Activated naive CD8-positive, alpha-beta T cell (primary cell): ENCODE measurements at regions not wholly inside any gene's neighbourhood (a gene's known extent, or its start where the extent isn't known, plus 50 kb on each side); places are given as distances from the start of the nearest gene placed in this dataset.
A peak's percentile ranks its signal among the peaks of the same experiment; 100 is the strongest.
"Not testable (repeated sequence)": the region's sequence is repeated elsewhere in the genome, so short reads cannot be mapped to it uniquely, and the experiment has no call there.

Experiments
- H3K27ac Mint-ChIP-seq: one replicate; pipeline ENCODE4 v1.8.0; 2021; ENCODE audit warnings: mixed read lengths
- H3K27me3 Mint-ChIP-seq: one replicate; pipeline ENCODE4 v1.8.0; 2021; ENCODE audit warnings: mixed read lengths
- H3K36me3 Mint-ChIP-seq: one replicate; pipeline ENCODE4 v1.8.0; 2021; ENCODE audit warnings: mixed read lengths
- H3K4me1 Mint-ChIP-seq: one replicate; pipeline ENCODE4 v1.8.0; 2021; ENCODE audit warnings: low read depth, mixed read lengths
- H3K4me3 Mint-ChIP-seq: one replicate; pipeline ENCODE4 v1.8.0; 2021; ENCODE audit warnings: mild to moderate bottlenecking, mixed read lengths
- H3K9me3 Mint-ChIP-seq: one replicate; pipeline ENCODE4 v1.8.0; 2021; ENCODE audit warnings: low read depth, mixed read lengths

GRCh38 chr22:25453557-25453956, 110.9 kb upstream of the GRK3 start:
- Mint-ChIP-seq H3K4me3 (no peak overlapping the region), H3K36me3 (peaks cover 5% of the 10 kb centered on the region), H3K4me1 (peaks cover 54% of the 10 kb centered on the region), H3K27ac (peak overlapping the region; percentile 41), H3K27me3 (no peaks in the 10 kb centered on the region), H3K9me3 (no peaks in the 10 kb centered on the region)

- H3K4me3 Mint-ChIP-seq, H3K9me3 Mint-ChIP-seq, H3K27me3 Mint-ChIP-seq, H3K36me3 Mint-ChIP-seq: not testable (repeated sequence)
- peaks cover 31% of the 10 kb centered on the region for H3K4me1 Mint-ChIP-seq
- H3K27ac Mint-ChIP-seq: peak overlapping the region; percentile 74
These were observed 108.0 kb upstream of the GRK3 start for GRCh38 chr22:25456300-25457043.

- Mint-ChIP-seq H3K27ac (peak overlapping the region; percentile 34), H3K4me1 (peaks cover 14% of the 10 kb centered on the region)
- not testable (repeated sequence) for H3K9me3 Mint-ChIP-seq, H3K36me3 Mint-ChIP-seq, H3K27me3 Mint-ChIP-seq, H3K4me3 Mint-ChIP-seq
These were observed 105.8 kb upstream of the GRK3 start for GRCh38 chr22:25458631-25459030.

- not testable (repeated sequence) for H3K36me3 Mint-ChIP-seq, H3K4me3 Mint-ChIP-seq, H3K4me1 Mint-ChIP-seq, H3K27me3 Mint-ChIP-seq, H3K27ac Mint-ChIP-seq, H3K9me3 Mint-ChIP-seq
These were observed 103.8 kb upstream of the GRK3 start for GRCh38 chr22:25460682-25461081.

GRCh38 chr22:25461301-25461700, 103.2 kb upstream of the GRK3 start:
- Mint-ChIP-seq H3K36me3 (peaks cover 9% of the 10 kb centered on the region), H3K27me3 (no peaks in the 10 kb centered on the region), H3K4me1 (peaks cover 3% of the 10 kb centered on the region), H3K4me3 (no peak overlapping the region), H3K27ac (no peak overlapping the region), H3K9me3 (no peaks in the 10 kb centered on the region)

GRCh38 chr22:25462474-25463346, 101.8 kb upstream of the GRK3 start:
- not testable (repeated sequence) for H3K9me3 Mint-ChIP-seq, H3K4me1 Mint-ChIP-seq, H3K27ac Mint-ChIP-seq, H3K27me3 Mint-ChIP-seq, H3K4me3 Mint-ChIP-seq, H3K36me3 Mint-ChIP-seq

- H3K27me3 Mint-ChIP-seq, H3K4me3 Mint-ChIP-seq, H3K36me3 Mint-ChIP-seq, H3K9me3 Mint-ChIP-seq, H3K4me1 Mint-ChIP-seq, H3K27ac Mint-ChIP-seq: not testable (repeated sequence)
These were observed 101.2 kb upstream of the GRK3 start for GRCh38 chr22:25463347-25463628.

GRCh38 chr22:25464326-25464725, 100.1 kb upstream of the GRK3 start:
- not testable (repeated sequence) for H3K9me3 Mint-ChIP-seq, H3K27me3 Mint-ChIP-seq, H3K27ac Mint-ChIP-seq, H3K36me3 Mint-ChIP-seq, H3K4me1 Mint-ChIP-seq, H3K4me3 Mint-ChIP-seq

- H3K4me1 Mint-ChIP-seq: no peaks in the 10 kb centered on the region
- H3K36me3 Mint-ChIP-seq: peaks cover 6% of the 10 kb centered on the region
- no peaks in the 10 kb centered on the region for H3K27me3 Mint-ChIP-seq
- H3K4me3 Mint-ChIP-seq: no peak overlapping the region
- no peak overlapping the region for H3K27ac Mint-ChIP-seq
- no peaks in the 10 kb centered on the region for H3K9me3 Mint-ChIP-seq
These were observed 98.5 kb upstream of the GRK3 start for GRCh38 chr22:25465949-25466348.

- peaks cover 7% of the 10 kb centered on the region for H3K4me1 Mint-ChIP-seq
- H3K27ac Mint-ChIP-seq: no peak overlapping the region
- H3K36me3 Mint-ChIP-seq: peaks cover 10% of the 10 kb centered on the region
- no peak overlapping the region for H3K4me3 Mint-ChIP-seq
- no peaks in the 10 kb centered on the region for H3K9me3 Mint-ChIP-seq
- H3K27me3 Mint-ChIP-seq: no peaks in the 10 kb centered on the region
These were observed 92.1 kb upstream of the GRK3 start for GRCh38 chr22:25472382-25472781.

- Mint-ChIP-seq H3K4me1 (peaks cover 7% of the 10 kb centered on the region), H3K27me3 (no peaks in the 10 kb centered on the region), H3K4me3 (no peak overlapping the region), H3K9me3 (no peaks in the 10 kb centered on the region), H3K36me3 (peaks cover 17% of the 10 kb centered on the region), H3K27ac (no peak overlapping the region)
These were observed 89.0 kb upstream of the GRK3 start for GRCh38 chr22:25475257-25476022.

- no peaks in the 10 kb centered on the region for H3K9me3 Mint-ChIP-seq
- peaks cover 7% of the 10 kb centered on the region for H3K4me1 Mint-ChIP-seq
- H3K36me3 Mint-ChIP-seq: peaks cover 27% of the 10 kb centered on the region
- no peak overlapping the region for H3K27ac Mint-ChIP-seq
- no peak overlapping the region for H3K4me3 Mint-ChIP-seq
- no peaks in the 10 kb centered on the region for H3K27me3 Mint-ChIP-seq
These were observed 87.1 kb upstream of the GRK3 start for GRCh38 chr22:25477358-25477757.

GRCh38 chr22:25478111-25478510, 86.4 kb upstream of the GRK3 start:
- no peaks in the 10 kb centered on the region for H3K9me3 Mint-ChIP-seq
- no peaks in the 10 kb centered on the region for H3K27me3 Mint-ChIP-seq
- no peak overlapping the region for H3K4me3 Mint-ChIP-seq
- H3K27ac Mint-ChIP-seq: no peak overlapping the region
- H3K4me1 Mint-ChIP-seq: peaks cover 7% of the 10 kb centered on the region
- peaks cover 33% of the 10 kb centered on the region for H3K36me3 Mint-ChIP-seq

- Mint-ChIP-seq H3K4me1 (peaks cover 8% of the 10 kb centered on the region), H3K4me3 (no peak overlapping the region), H3K27ac (no peak overlapping the region), H3K9me3 (no peaks in the 10 kb centered on the region), H3K27me3 (no peaks in the 10 kb centered on the region), H3K36me3 (peaks cover 34% of the 10 kb centered on the region)
These were observed 85.9 kb upstream of the GRK3 start for GRCh38 chr22:25478528-25478927.

- not testable (repeated sequence) for H3K9me3 Mint-ChIP-seq, H3K27me3 Mint-ChIP-seq, H3K27ac Mint-ChIP-seq, H3K4me3 Mint-ChIP-seq
- peaks cover 20% of the 10 kb centered on the region for H3K4me1 Mint-ChIP-seq
- peaks cover 42% of the 10 kb centered on the region for H3K36me3 Mint-ChIP-seq
These were observed 83.6 kb upstream of the GRK3 start for GRCh38 chr22:25480868-25481267.
